ENCODE measurements at regions not wholly inside any gene's neighbourhood (a gene's known extent, or its start where the extent isn't known, plus 50 kb on each side); places are given as distances from the start of the nearest gene placed in this dataset.

- ATAC-seq = no peak
- intact Hi-C loops (cut with DNase I) = no loop called here
Measured at GRCh38 chr9:78472111-78472510, 175.2 kb downstream of the PSAT1 start.

DNA sequence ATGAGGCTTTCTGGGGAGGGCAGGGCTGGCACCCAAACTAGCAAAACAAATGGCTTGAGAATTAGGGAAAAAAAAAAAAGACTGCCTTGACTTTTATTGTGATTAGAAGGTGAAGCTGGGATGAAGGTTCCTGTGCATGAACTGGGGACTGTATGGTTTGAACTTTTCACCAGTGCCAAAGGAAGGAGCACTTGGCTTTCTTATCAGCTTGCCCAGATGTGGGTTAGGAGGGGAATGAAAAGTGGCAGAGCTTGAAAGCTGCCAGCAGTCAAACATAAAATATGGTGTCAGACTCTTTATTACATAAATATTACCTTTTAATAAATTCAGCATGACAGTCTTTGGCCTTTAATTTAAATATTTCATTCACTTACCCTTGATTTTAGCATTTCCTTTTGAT, 182.5 kb downstream of the PSAT1 start:
- H3K9me3 ChIP-seq = peaks cover 8% of the 10 kb centered on the region
- H3K27me3 ChIP-seq (ENCODE audit: low read depth) = no peaks in the 10 kb centered on the region
- H3K4me1 ChIP-seq = no peaks in the 10 kb centered on the region
- H3K27ac ChIP-seq = no peak overlapping the region
- intact Hi-C loops (cut with DNase I) = no loop called here
- no peak overlapping the region for H3K4me3 ChIP-seq
- H3K36me3 ChIP-seq = no peaks in the 10 kb centered on the region
- ATAC-seq = no peak
- DNase-seq = no peak
- TF ChIP-seq, protein P1, sequence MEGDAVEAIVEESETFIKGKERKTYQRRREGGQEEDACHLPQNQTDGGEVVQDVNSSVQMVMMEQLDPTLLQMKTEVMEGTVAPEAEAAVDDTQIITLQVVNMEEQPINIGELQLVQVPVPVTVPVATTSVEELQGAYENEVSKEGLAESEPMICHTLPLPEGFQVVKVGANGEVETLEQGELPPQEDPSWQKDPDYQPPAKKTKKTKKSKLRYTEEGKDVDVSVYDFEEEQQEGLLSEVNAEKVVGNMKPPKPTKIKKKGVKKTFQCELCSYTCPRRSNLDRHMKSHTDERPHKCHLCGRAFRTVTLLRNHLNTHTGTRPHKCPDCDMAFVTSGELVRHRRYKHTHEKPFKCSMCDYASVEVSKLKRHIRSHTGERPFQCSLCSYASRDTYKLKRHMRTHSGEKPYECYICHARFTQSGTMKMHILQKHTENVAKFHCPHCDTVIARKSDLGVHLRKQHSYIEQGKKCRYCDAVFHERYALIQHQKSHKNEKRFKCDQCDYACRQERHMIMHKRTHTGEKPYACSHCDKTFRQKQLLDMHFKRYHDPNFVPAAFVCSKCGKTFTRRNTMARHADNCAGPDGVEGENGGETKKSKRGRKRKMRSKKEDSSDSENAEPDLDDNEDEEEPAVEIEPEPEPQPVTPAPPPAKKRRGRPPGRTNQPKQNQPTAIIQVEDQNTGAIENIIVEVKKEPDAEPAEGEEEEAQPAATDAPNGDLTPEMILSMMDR (IDR thresholded peaks at IDR 0.05) = no peak

More at GRCh38 chr9:78472111-78472510, 175.2 kb downstream of the PSAT1 start:
- TF ChIP-seq, protein P1 (IDR thresholded peaks at IDR 0.05) = no peak
- Histone ChIP-seq H3K27me3 (ENCODE audit: low read depth) (no peaks in the 10 kb centered on the region), H3K36me3 (no peaks in the 10 kb centered on the region), H3K9me3 (no peaks in the 10 kb centered on the region), H3K27ac (no peak overlapping the region), H3K4me3 (no peak overlapping the region), H3K4me1 (no peaks in the 10 kb centered on the region)
- no peak for DNase-seq

DNA sequence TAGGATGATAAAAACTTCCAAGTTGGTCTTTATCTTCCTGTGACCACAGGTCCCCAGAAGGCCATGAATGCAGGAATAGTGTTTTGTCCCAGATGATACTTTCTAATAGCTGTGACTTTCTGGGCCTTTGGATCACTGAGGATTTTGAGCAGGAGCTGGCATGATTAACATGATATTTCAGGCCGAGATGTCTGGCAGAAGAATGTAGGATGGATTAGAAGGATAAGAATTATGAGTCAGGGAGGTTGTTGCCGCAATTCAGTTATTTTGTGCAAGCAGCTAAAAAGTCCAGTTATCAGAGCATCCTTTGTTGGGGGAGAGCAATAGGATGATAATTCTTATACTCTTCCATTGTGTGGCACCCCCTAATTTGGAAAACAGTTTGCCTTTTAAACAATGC, 189.7 kb downstream of the PSAT1 start:
- Histone ChIP-seq H3K36me3 (no peaks in the 10 kb centered on the region), H3K4me3 (no peak overlapping the region), H3K27ac (no peak overlapping the region), H3K4me1 (no peaks in the 10 kb centered on the region), H3K9me3 (no peaks in the 10 kb centered on the region), H3K27me3 (ENCODE audit: low read depth) (no peaks in the 10 kb centered on the region)
- DNase-seq (no peak), ATAC-seq (no peak)
- intact Hi-C loops (cut with DNase I) = no loop called here
- TF ChIP-seq, protein P1 (IDR thresholded peaks at IDR 0.05) = no peak

DNA sequence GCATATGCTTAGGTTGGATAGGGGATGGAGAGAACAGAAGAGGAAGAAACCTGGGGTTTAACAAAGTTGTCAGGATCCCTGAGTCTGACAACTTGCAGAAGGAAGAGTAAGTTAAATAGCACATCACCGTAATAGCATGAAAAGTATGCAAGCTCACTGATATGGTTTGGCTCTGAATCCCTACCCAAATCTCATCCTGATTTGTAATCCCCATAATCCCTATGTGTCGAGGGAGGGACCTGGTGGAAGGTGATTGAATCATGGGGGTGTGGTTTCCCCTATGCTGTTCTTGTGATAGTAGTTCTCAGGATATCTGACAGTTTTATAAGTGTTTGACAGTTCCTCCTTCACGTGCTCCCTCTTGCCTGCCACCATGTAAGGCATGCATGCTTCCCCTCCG, 193.3 kb downstream of the PSAT1 start:
- H3K36me3 ChIP-seq = no peaks in the 10 kb centered on the region
- H3K4me1 ChIP-seq = no peaks in the 10 kb centered on the region
- TF ChIP-seq, protein P1 (IDR thresholded peaks at IDR 0.05) = no peak
- H3K27me3 ChIP-seq (ENCODE audit: low read depth) = no peaks in the 10 kb centered on the region
- DNase-seq = no peak
- ATAC-seq = no peak
- H3K9me3 ChIP-seq = no peaks in the 10 kb centered on the region
- no peak overlapping the region for H3K4me3 ChIP-seq
- H3K27ac ChIP-seq = no peak overlapping the region
- intact Hi-C loops (cut with DNase I) = no loop called here

DNA sequence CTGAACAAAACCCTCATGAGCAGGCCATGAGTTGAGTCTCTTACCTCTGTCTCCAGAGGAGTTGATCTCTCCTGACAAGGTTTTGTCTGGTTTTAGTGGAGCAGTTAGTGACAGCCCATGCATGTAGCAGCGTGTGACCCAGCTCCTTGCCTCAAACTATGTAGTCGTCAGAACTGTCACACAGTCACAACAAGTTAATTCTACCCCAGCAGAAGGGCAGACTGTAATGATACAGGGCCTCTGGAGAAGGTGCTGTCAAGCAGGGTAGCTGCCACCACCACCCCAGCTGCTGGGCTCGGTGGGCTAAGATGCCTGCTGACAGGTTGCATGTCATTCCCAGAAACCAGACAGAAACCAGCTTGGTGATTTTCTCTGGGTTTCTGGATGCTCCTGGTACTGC, 194.5 kb downstream of the PSAT1 start:
- intact Hi-C loops (cut with DNase I) = no loop called here
- DNase-seq = no peak
- Histone ChIP-seq H3K27ac (no peak overlapping the region), H3K9me3 (no peaks in the 10 kb centered on the region), H3K27me3 (ENCODE audit: low read depth) (no peaks in the 10 kb centered on the region), H3K4me3 (no peak overlapping the region), H3K4me1 (no peaks in the 10 kb centered on the region), H3K36me3 (no peaks in the 10 kb centered on the region)
- TF ChIP-seq, protein P1 (IDR thresholded peaks at IDR 0.05) = no peak
- ATAC-seq = no peak

Data from lower lobe of right lung (tissue), 2 donors.